Stomach (tissue), 4 donors: ENCODE measurements at regions not wholly inside any gene's neighbourhood (a gene's known extent, or its start where the extent isn't known, plus 50 kb on each side); places are given as distances from the start of the nearest gene placed in this dataset.

Experiments
- EP300 ChIP-seq: sonication (generic); formaldehyde crosslinking; IDR thresholded peaks from one replicate; pipeline ENCODE4 v1.6.1; 2017; ENCODE audit warnings: antibody characterized with exemption
- POLR2A ChIP-seq, 4 donors: fragments of 450-650 bp; IDR thresholded peaks; one replicate each; pipeline ENCODE4 v1.6.1; 2016; ENCODE audit warnings: antibody characterized with exemption in 4 of 4, control low read depth in 2 of 4, mild to moderate bottlenecking in 1 of 4, moderate library complexity in 1 of 4
- POLR2AphosphoS5 ChIP-seq, 3 donors: sonication (generic); formaldehyde crosslinking; IDR thresholded peaks; one replicate each; pipeline ENCODE4 v1.6.1; 2016; ENCODE audit warnings: antibody characterized with exemption in 3 of 3
- TF ChIP-seq, protein P1 (sequence below), 7 experiments: fragments of 450-650 bp in 4 of 7; fragments of 200-600 bp in 3 of 7; sonication (generic) in 3 of 7; IDR thresholded peaks; one replicate each; pipeline ENCODE4 v1.5.1; 2016 to 2019; ENCODE audit warnings: antibody characterized with exemption in 7 of 7, control low read depth in 2 of 7, mild to moderate bottlenecking in 1 of 7

DNA sequence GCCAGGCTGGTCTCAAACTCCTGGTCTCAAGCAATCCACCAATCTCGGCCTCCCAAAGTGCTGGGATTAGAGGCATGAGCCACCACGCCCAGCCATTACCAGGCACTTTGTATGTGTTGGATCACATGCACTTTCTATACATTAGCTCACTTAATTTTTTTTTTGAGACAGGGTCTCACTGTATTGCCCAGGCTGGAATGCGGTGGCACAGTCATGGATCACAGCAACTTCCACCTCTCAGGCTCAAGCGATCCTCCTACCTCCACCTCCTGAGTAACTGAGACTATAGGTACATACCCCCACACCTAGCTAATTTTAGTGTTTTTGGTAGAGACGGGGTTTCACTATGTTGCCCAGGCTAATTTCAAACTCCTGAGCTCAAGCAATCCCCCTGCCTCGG, 203.0 kb upstream of the MYL2 start:
- TF ChIP-seq, protein P1, sequence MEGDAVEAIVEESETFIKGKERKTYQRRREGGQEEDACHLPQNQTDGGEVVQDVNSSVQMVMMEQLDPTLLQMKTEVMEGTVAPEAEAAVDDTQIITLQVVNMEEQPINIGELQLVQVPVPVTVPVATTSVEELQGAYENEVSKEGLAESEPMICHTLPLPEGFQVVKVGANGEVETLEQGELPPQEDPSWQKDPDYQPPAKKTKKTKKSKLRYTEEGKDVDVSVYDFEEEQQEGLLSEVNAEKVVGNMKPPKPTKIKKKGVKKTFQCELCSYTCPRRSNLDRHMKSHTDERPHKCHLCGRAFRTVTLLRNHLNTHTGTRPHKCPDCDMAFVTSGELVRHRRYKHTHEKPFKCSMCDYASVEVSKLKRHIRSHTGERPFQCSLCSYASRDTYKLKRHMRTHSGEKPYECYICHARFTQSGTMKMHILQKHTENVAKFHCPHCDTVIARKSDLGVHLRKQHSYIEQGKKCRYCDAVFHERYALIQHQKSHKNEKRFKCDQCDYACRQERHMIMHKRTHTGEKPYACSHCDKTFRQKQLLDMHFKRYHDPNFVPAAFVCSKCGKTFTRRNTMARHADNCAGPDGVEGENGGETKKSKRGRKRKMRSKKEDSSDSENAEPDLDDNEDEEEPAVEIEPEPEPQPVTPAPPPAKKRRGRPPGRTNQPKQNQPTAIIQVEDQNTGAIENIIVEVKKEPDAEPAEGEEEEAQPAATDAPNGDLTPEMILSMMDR (IDR thresholded peaks at IDR 0.05) = no peak
- no peak for TF ChIP-seq EP300
- TF ChIP-seq POLR2AphosphoS5 (IDR thresholded peaks at IDR 0.05) = no peak
- no peak for TF ChIP-seq POLR2A (IDR thresholded peaks at IDR 0.05)
